Liver (tissue), 3 donors: ENCODE measurements at regions not wholly inside any gene's neighbourhood (a gene's known extent, or its start where the extent isn't known, plus 50 kb on each side); places are given as distances from the start of the nearest gene placed in this dataset.

ENCODE experiments used
- FOXA2 ChIP-seq: IDR thresholded peaks from 2 replicates; pipeline ENCODE4 v1.6.1; 2016; ENCODE audit warnings: antibody characterized with exemption
- HNF4G ChIP-seq: IDR thresholded peaks from 2 replicates; pipeline ENCODE4 v1.6.1; 2016; ENCODE audit warnings: antibody characterized with exemption
- JUND ChIP-seq, 2 donors: IDR thresholded peaks; 2 replicates each; pipeline ENCODE4 v1.6.1; 2016; ENCODE audit warnings: antibody characterized with exemption in 2 of 2
- RAD21 ChIP-seq, 2 donors: IDR thresholded peaks; 2 replicates each; pipeline ENCODE4 v1.6.1; 2016; ENCODE audit warnings: antibody characterized with exemption in 2 of 2, mild to moderate bottlenecking in 2 of 2
- REST ChIP-seq: IDR thresholded peaks from 2 replicates; pipeline ENCODE4 v1.6.1; 2016; ENCODE audit warnings: antibody characterized with exemption, mild to moderate bottlenecking
- SP1 ChIP-seq: IDR thresholded peaks from 2 replicates; pipeline ENCODE4 v1.6.1; 2018; ENCODE audit warnings: antibody characterized with exemption, mild to moderate bottlenecking
- TAF1 ChIP-seq: conservative IDR thresholded peaks from 2 replicates; pipeline ENCODE4 v1.6.1; 2016; ENCODE audit warnings: antibody characterized with exemption, mild to moderate bottlenecking
- ZBTB33 ChIP-seq: IDR thresholded peaks from 2 replicates; pipeline ENCODE4 v1.6.1; 2016; ENCODE audit warnings: antibody characterized with exemption
- TF ChIP-seq, protein P1 (sequence below): fragments of 150-350 bp; IDR thresholded peaks from 2 replicates; pipeline ENCODE4 v1.5.1; 2017; ENCODE audit warnings: improper control_type of control experiment, low read depth, low read length; ENCODE audit not compliant: missing input control
- TF ChIP-seq, protein P2 (sequence below): IDR thresholded peaks from 2 replicates; pipeline ENCODE4 v1.6.1; 2016; ENCODE audit warnings: antibody characterized with exemption
- TF ChIP-seq, protein P3 (sequence below): IDR thresholded peaks from 2 replicates; pipeline ENCODE4 v1.6.1; 2016; ENCODE audit warnings: antibody characterized with exemption
- donor health status: healthy.
- donor health status: healthy.

DNA sequence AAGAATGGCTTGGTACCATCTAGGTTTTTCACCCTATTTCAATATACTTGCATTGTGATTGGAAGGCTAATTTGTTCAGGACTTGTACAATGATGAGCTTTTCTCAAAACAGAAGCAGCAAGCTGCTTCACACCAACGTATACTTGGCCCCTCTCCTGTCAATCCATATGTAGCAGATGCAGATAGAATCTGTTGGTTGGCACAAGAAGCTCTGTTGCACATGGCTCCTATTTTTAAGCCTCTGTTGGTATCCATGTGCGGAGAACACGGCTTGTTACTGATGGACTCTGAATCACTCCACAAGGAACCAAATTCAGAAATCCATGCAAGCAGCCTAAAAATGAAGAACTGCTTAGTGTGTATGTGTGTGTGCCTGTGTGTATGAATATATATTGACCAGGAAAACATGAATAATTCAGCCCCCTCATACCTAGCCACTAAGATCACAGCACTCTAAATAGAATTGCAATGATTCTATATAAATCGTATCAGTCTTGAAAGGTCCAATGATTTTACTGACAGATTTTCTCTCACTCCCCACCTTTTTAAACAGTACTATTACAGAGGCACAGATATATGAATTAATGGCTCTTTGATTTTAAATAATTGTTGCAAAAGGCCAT, 258.4 kb upstream of the DPYD start:
- TF ChIP-seq REST (no peak), HNF4G (no peak), ZBTB33 (no peak), JUND (IDR thresholded peaks at IDR 0.05) (no peak), TAF1 (no peak), RAD21 (IDR thresholded peaks at IDR 0.05) (no peak), FOXA2 (no peak), SP1 (no peak)
- TF ChIP-seq, protein P1, sequence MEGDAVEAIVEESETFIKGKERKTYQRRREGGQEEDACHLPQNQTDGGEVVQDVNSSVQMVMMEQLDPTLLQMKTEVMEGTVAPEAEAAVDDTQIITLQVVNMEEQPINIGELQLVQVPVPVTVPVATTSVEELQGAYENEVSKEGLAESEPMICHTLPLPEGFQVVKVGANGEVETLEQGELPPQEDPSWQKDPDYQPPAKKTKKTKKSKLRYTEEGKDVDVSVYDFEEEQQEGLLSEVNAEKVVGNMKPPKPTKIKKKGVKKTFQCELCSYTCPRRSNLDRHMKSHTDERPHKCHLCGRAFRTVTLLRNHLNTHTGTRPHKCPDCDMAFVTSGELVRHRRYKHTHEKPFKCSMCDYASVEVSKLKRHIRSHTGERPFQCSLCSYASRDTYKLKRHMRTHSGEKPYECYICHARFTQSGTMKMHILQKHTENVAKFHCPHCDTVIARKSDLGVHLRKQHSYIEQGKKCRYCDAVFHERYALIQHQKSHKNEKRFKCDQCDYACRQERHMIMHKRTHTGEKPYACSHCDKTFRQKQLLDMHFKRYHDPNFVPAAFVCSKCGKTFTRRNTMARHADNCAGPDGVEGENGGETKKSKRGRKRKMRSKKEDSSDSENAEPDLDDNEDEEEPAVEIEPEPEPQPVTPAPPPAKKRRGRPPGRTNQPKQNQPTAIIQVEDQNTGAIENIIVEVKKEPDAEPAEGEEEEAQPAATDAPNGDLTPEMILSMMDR, result no peak
- TF ChIP-seq, protein P2, sequence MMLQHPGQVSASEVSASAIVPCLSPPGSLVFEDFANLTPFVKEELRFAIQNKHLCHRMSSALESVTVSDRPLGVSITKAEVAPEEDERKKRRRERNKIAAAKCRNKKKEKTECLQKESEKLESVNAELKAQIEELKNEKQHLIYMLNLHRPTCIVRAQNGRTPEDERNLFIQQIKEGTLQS, result no peak
- TF ChIP-seq, protein P3, sequence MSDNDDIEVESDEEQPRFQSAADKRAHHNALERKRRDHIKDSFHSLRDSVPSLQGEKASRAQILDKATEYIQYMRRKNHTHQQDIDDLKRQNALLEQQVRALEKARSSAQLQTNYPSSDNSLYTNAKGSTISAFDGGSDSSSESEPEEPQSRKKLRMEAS, result no peak
